ENCODE measurements at regions not wholly inside any gene's neighbourhood (a gene's known extent, or its start where the extent isn't known, plus 50 kb on each side); places are given as distances from the start of the nearest gene placed in this dataset.

DNA sequence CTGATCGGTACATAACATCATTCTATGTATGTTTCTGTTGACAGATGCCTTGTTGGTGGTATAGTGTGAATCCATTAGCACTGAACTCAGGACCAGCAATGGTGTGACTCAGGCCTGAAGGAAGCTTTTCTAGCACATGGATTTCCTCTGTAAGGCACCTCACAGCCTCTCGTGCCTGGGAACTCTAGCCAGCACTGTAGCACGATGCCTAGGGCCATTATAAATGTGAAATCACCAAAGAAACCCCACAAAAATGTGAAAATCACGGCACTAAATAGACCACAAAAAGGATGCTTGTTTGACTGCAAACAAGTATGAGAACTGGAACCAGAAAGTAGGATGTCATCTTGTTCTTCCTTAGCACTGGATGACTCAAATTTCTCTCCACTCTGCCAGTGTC is 63.7 kb upstream of the NKX2-2 start:
- DNase-seq (ENCODE audit: low spot score), result no peak

DNA sequence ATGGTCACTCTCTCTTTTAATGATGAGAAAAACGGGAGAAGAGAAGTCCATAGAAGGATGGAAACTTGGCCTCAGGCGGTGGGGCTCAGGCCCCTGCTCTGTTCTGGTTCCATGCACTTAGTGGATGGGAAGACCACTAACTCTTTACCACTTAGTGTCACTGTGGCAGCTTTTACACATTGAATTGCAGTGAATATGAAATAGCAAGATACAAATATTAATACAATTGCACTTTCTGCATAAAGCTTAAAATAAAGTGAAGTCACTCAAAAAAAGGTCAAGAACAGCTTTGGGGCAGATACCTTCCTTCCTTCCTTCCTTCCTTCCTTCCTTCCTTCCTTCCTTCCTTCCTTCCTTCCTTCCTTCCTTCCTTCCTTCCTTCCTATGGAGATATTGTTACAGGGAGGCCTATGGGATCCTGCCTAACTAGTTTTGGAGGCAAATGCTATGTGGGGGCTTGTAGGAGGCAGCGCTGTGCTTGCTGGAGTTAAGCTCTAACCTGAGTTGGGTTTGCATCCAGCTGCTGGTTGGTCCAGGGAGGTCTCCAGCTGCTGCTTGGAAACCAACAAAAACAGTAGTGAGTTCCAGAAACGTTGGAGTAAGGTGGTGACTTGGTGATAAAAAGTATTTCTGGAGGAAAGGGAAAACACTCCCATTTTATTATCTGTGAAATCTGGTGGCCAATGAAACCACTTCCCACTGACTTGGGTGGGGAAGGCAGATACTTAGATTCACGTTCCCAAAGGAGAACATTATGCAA is 62.3 kb upstream of the NKX2-2 start:
- DNase-seq (ENCODE audit: low spot score), result no peak

DNA sequence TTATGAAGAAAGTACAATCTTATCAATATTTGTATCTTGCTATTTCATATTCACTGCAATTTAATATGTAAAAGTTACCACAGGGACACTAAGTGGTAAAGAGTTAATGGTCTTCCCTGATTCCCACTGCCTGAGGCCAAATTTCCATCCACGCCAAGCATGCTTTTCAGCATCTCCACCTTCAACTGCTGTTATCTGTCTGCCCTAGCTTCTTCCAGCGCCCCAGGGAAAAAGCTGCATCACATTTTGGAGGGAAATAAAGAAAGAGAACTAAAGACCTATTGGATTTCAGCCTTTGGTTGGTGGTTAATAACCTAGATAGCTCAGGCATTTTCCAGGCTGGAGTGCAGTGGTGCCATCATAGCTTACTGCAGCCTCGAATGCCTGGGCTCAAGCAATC is 61.3 kb upstream of the NKX2-2 start:
- DNase-seq (ENCODE audit: low spot score), result no peak

DNA sequence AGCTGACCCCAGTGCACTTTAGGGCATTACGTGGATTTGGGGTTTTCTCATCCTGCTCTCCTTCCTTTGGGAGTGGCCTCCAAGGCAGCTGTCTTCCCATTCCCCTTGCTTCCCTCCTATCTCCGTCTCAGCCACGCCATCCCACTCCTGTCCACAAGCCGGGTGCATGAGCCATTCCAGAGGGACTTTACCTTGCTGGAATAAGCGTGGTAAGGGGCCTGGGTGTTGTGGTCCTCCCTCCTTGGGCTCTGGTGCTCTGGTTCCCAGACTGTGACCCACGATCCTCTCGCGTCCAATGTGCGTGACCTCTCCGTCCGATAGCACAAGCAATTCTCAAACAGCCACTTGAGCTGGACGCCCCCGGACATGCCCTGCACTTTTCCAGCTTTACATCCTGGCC is 60.6 kb upstream of the NKX2-2 start:
- no peak for DNase-seq (ENCODE audit: low spot score)

DNA sequence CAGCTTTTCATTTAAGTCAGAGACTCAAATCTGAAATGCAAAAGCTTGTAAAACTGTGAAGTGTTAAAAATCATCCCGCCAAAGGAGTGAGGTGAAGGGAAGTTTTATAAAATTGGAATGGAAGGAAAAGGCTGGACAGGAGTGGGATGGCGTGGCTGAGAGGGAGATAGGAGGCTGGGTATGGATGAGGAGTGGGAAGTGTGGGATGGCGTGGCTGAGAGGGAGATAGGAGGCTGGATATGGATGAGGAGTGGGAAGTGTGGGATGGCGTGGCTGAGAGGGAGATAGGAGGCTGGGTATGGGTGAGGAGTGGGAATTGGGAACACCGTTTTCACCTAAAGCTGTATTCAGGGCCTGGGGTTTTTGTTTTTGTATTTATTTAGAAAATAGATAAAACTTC is 59.4 kb upstream of the NKX2-2 start:
- no peak for DNase-seq (ENCODE audit: low spot score)

DNA sequence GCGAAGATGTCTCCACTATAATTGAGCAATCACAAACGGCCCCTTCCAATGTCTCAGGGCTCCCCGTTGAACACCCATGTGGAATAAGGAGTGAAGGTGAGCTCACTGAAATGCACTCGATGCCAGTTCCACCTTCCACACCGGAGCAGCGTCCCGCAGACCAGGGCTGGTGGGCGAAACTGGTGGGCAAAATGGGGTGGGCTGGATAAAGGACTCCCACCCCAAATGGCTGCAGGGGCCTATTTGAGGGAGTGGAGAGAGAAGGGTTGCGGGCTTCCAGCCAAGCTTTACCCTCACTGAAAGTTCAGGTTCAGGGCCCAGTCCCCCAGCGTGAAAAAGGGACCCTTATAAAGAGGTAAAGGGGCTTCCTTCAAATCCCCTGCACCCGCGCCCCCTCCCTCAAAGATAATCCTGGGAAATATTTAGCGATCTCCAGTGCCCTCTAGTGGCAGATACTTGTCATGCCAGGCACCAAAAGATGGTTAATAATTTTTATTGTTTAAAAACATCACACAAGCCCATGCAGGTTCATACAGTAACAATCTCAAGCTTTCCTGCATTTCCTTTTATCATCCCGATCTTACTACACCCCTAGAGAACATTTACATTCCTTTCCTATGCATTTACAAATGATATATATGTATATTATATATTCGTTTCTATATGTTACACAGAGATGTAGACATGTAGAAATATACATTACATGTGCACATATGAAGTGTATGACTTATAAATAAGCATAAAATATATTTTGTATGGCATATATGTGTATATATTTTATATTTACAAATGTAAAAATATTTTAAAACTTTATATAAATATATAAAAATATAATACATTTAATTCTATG is 58.2 kb upstream of the NKX2-2 start:
- peak; percentile 5 for DNase-seq (ENCODE audit: low spot score)

DNA sequence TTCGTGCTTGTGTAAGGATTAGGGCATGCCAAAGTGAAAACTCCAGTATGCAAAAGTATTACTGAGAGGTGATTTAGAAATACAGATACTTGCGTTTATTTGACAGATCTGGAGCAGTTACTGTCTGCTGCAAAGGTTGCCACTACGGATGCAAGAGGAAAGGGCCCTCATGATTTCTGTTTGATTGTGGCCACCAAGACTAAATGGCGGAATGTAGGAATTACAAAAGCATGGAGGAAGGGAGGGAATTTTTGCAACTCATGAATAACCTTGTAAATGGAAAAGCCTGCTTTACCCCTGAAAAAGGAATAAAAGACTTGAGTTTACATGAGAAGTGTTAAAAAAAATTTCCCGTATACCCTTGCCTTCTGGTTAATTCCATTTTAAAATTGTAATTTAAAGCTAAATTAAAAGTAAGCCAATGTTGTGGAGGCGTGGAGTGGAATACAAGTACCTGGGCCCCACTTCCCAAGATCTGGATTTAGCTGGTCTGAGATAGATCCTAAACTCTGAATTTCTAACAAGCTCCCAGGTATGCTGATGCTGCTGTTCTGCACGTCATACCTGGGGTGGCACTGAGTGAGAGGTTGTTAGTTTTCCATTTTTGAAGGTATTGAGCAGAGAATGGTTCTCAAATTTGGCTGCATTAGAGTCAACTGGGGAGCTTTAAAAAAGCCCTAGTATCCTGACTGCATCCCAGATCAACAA is 56.6 kb upstream of the NKX2-2 start:
- no peak for DNase-seq (ENCODE audit: low spot score)

DNA sequence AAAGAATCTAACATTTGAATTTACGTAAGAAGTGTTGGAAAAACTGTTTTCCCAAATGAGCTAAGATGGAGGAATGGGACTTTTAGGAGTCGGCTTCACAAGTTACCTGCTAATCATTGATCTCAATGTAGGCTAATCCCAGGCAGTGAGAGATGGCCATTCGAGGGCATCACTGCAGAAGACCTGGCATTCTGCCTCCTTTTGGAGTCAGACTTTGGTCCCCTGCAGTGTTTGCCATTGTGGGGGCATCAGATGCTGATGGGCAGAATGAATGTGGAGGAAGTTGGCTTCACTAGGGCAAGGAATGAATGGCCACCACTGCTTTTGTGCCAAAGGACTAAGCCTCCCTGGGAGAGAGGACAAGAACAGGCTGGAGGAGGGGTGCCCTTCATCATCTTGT is 55.7 kb upstream of the NKX2-2 start:
- no peak for DNase-seq (ENCODE audit: low spot score)

DNA sequence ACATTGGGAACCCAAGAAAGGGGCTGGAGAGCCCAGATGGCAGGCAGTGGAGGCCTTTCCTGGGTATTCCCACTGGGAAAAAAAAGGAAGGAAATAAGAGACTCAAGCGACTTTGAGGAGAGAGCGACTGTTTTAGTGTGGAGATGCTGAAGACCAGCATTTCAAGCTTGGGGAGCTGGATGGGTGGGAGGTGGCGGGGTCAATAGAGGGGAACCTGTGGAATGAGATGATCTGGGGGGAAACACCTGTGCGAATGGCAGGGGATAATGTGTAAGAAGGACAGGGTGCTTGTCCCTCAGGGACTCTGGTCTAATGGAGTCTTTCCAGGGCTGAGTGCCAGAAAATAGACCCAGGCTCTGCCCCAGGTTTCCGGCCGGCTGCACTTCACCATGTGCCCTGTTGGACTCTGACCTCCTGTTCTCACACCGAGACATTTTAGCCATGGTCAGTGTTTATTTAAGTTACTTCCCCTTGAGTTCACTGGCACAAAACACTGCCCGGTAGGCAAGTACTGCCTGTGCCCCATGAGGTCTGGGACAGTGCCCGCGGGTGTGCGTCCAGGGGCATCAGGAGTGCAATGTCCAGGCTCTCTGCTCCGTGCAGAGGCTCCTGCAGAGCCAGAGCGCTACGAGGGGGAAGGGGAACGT is 50.4 kb upstream of the NKX2-2 start:
- peak; percentile 48 for DNase-seq (ENCODE audit: low spot score)

Measured in kidney tubule cell (primary cell).